ENCODE measurements at regions not wholly inside any gene's neighbourhood (a gene's known extent, or its start where the extent isn't known, plus 50 kb on each side); places are given as distances from the start of the nearest gene placed in this dataset.

DNA sequence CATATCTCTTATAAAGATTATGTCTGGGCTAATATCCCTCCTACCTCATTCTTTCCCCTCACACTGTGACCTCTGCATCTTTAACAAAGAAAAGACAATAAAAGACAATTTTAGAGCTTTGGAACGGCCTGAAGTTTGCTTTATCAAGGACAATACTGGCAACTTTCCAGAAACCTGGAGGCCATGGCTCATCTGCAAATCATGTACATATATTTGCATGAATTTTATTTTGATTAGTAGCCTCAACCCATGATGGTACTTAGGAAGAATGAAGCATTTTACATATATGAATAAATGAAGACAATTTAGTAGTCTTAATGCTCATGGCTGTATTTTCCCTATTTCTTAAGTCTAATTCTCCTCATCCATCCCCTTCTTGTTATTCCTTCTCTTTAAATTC lies 612.2 kb upstream of the CXADR start:
- TF ChIP-seq CTCF (IDR thresholded peaks at IDR 0.05): no peak
- no peak for TF ChIP-seq POLR2A (IDR thresholded peaks at IDR 0.05)
